Psoas muscle (tissue), 7 donors: ENCODE measurements at regions not wholly inside any gene's neighbourhood (a gene's known extent, or its start where the extent isn't known, plus 50 kb on each side); places are given as distances from the start of the nearest gene placed in this dataset.

ENCODE experiments used
- ATAC-seq, 4 donors: fragments of 200-7000 bp; cut with Tn5 transposase; one replicate each; pipeline ENCODE4 v1.9.1; 2020; ENCODE audit warnings: moderate library complexity in 3 of 4, mild to moderate bottlenecking in 2 of 4
- DNase-seq, 2 donors: peaks; one replicate each; pipeline ENCODE4 v3.0.0-alpha.2; 2020
- H3K27ac ChIP-seq: fragments of 200-600 bp; one replicate; pipeline ENCODE4 v1.8.0; 2022
- H3K27me3 ChIP-seq, 3 donors: fragments of 200-600 bp in 1 of 3; one replicate each; pipeline versions ENCODE4 v1.6.1 to v1.8.0; 2013 to 2022; ENCODE audit warnings: low read length in 2 of 3, mild to moderate bottlenecking in 2 of 3, moderate library complexity in 1 of 3; ENCODE audit not compliant: insufficient read depth in 3 of 3
- H3K36me3 ChIP-seq, 2 donors: fragments of 200-600 bp in 1 of 2; one replicate each; pipeline versions ENCODE4 v1.6.1 to v1.8.0; 2013 to 2022; ENCODE audit warnings: low read depth in 1 of 2, mild to moderate bottlenecking in 1 of 2, moderate library complexity in 1 of 2; ENCODE audit not compliant: insufficient read depth in 1 of 2
- H3K4me1 ChIP-seq: fragments of 200-600 bp; one replicate; pipeline ENCODE4 v1.8.0; 2022
- H3K4me3 ChIP-seq: fragments of 200-600 bp; one replicate; pipeline ENCODE4 v1.8.0; 2022; ENCODE audit warnings: mild to moderate bottlenecking
- H3K9me3 ChIP-seq: fragments of 200-600 bp; one replicate; pipeline ENCODE4 v1.8.0; 2022
- WGBS, 3 donors: extraction: QIAGEN DNeasy Blood & Tissue Kit; methylation state at CpG; one replicate each; pipeline versions ENCODE4 v1.1.6 to v1.1.7; 2013; 5-methylcytosine and 5-hydroxymethylcytosine counted together
- intact Hi-C, 2 donors: fragments of 100-400 bp; cut with DNase I; formaldehyde crosslinking; loops; one replicate each; pipeline versions ENCODE4 v1.11.0 to v1.14.2; 2022
- TF ChIP-seq, protein P1 (sequence below): fragments of 200-600 bp; IDR thresholded peaks from one replicate; pipeline ENCODE4 v1.8.0; 2022; ENCODE audit warnings: antibody characterized with exemption
- donor health status: healthy with polysubstance abuse.
- donor health status: DM: no; HTN: no; CAD: no; lungs with moderate emphysema.
- donor health status: Bipolar disorder and iron deficiency.
- donor health status: healthy.
- donor health status: DM: yes; HTN: yes; CAD: no.
- donor health status: DM: no; HTN: no; CAD: no.
- donor health status: DM: yes; HTN: yes; CAD: no.

DNA sequence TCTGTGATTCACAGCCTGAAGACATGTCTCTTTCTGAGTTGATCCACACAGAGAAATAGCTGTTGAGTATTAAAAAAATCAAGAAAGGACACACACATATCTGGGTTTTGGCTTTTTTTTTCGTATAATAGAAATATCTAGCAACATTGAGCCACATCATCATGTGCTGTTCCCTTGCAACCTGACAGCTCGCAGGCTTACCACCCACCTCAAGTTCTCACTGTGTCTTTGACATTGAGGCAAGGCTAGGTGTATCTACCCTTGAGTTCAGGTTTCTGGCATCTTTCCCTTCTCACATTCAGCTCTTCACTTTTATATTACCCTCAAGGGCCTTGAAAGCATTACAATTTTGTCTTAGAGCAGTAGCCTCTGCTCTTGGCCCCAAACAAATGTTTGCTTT, 490.3 kb upstream of the KIRREL3 start:
- Histone ChIP-seq H3K27me3 (no peaks in the 10 kb centered on the region), H3K9me3 (no peaks in the 10 kb centered on the region), H3K4me3 (no peak overlapping the region), H3K36me3 (no peaks in the 10 kb centered on the region), H3K27ac (no peak overlapping the region), H3K4me1 (no peaks in the 10 kb centered on the region)
- no peak for DNase-seq
- ATAC-seq: no peak
- intact Hi-C loops: no loop called here
- 92 to 98% (median 93%) methylated on average over 2 of the region's 2 CpGs for WGBS, 3 donors
- TF ChIP-seq, protein P1, sequence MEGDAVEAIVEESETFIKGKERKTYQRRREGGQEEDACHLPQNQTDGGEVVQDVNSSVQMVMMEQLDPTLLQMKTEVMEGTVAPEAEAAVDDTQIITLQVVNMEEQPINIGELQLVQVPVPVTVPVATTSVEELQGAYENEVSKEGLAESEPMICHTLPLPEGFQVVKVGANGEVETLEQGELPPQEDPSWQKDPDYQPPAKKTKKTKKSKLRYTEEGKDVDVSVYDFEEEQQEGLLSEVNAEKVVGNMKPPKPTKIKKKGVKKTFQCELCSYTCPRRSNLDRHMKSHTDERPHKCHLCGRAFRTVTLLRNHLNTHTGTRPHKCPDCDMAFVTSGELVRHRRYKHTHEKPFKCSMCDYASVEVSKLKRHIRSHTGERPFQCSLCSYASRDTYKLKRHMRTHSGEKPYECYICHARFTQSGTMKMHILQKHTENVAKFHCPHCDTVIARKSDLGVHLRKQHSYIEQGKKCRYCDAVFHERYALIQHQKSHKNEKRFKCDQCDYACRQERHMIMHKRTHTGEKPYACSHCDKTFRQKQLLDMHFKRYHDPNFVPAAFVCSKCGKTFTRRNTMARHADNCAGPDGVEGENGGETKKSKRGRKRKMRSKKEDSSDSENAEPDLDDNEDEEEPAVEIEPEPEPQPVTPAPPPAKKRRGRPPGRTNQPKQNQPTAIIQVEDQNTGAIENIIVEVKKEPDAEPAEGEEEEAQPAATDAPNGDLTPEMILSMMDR: no peak

DNA sequence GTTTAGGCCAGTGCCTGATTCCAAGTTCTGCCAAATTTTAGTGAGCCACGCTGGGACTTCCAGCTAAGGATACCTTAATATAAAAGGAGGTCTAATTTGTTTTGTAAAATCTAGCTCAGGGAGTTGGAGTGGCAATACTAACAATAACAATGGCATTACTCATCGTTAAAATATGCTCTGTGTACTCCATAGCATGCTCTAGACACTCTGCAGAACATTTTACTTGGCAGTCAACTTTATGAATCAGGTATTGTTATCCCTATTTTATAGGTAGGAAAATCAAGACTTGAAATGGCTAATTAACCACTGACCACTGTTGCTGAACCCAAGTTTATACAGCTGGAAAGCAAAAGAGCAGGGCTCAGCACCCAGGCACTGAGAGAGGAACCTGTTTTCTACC, 485.0 kb upstream of the KIRREL3 start:
- no peak overlapping the region for H3K4me3 ChIP-seq
- no peaks in the 10 kb centered on the region for H3K27me3 ChIP-seq
- intact Hi-C loops: no loop called here
- TF ChIP-seq, protein P1: no peak
- no peak overlapping the region for H3K27ac ChIP-seq
- H3K36me3 ChIP-seq: no peaks in the 10 kb centered on the region
- ATAC-seq: no peak
- WGBS, 3 donors: 59 to 60% (median 60%) methylated on average over 2 of the region's 2 CpGs
- no peaks in the 10 kb centered on the region for H3K9me3 ChIP-seq
- DNase-seq: no peak
- H3K4me1 ChIP-seq: no peaks in the 10 kb centered on the region

DNA sequence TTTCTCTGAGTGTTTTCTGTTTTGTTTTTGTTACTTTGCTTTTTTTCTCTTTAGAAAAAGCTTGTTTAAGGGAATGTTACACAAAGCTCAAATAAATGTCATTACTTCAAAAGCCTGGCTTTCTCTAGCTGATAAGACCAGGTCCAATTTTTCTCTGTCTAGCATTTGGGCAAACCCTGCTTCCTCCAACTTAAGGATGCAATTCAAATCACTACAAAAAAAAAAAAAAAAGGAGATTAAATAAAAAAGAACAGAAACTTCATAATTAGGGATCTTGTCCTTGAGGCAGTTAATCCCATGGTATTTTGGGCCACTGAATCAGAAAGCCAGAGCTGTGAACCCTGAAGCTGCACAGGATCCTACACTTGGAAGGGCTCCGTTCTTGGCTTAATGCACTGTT, 480.8 kb upstream of the KIRREL3 start:
- DNase-seq (no peak), ATAC-seq (no peak)
- H3K27me3 ChIP-seq: no peaks in the 10 kb centered on the region
- no peaks in the 10 kb centered on the region for H3K36me3 ChIP-seq
- 89 to 98% (median 94%) methylated on average over 1 of the region's 1 CpG for WGBS, 3 donors
- no peak overlapping the region for H3K27ac ChIP-seq
- H3K9me3 ChIP-seq: no peaks in the 10 kb centered on the region
- TF ChIP-seq, protein P1: no peak
- H3K4me1 ChIP-seq: no peaks in the 10 kb centered on the region
- intact Hi-C loops: no loop called here
- H3K4me3 ChIP-seq: no peak overlapping the region

DNA sequence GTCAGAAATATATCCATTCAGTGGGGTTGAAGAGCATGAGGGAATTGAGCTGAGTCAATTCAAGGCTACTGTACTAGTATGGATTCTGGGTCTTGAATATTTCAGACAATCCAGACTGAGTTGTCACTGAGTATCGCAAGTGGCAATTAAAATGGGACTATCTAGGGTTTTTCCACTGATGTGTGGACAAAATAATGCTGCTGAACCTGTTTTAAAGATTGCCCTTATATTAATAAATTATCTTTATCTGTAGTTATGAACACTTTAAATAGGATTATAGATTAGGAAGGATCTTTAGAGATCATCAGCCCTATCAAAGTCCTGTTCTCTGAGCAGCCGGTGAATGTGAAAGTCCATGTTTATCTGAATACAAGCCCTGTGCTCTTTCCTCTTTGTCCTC, 478.3 kb upstream of the KIRREL3 start:
- no peak for ATAC-seq
- intact Hi-C loops: no loop called here
- H3K4me1 ChIP-seq: no peaks in the 10 kb centered on the region
- H3K36me3 ChIP-seq: no peaks in the 10 kb centered on the region
- TF ChIP-seq, protein P1: no peak
- 93 to 99% (median 97%) methylated on average over 2 of the region's 2 CpGs for WGBS, 3 donors
- H3K9me3 ChIP-seq: no peaks in the 10 kb centered on the region
- no peak overlapping the region for H3K4me3 ChIP-seq
- no peak for DNase-seq
- H3K27ac ChIP-seq: no peak overlapping the region
- H3K27me3 ChIP-seq: no peaks in the 10 kb centered on the region

DNA sequence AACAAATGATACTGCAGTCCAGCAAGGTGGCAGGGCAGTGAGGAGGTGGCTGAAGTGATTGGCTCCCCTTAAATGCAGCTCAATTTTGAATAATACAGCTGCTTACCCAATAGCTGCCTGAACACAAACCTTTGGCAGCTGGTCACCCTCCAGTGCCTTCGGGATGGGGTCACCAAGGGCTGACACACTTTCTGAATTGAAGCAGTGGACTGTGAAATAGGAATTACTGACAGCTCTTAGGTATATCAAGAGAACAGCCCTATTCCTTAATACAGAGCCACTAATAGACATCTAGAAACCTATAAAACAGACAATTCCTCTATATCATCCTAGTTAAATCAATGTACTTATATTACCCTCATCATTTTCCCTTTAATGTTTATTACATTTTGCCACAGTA, 474.2 kb upstream of the KIRREL3 start:
- Histone ChIP-seq H3K4me3 (no peak overlapping the region), H3K27ac (no peak overlapping the region), H3K9me3 (no peaks in the 10 kb centered on the region), H3K4me1 (no peaks in the 10 kb centered on the region), H3K36me3 (no peaks in the 10 kb centered on the region), H3K27me3 (no peaks in the 10 kb centered on the region)
- TF ChIP-seq, protein P1: no peak
- no peak for DNase-seq
- intact Hi-C loops: no loop called here
- no peak for ATAC-seq
- WGBS, 3 donors: 30 to 36% (median 30%) methylated on average over 1 of the region's 1 CpG
